OCI-M1 (cell line): ENCODE measurements at regions not wholly inside any gene's neighbourhood (a gene's known extent, or its start where the extent isn't known, plus 50 kb on each side); places are given as distances from the start of the nearest gene placed in this dataset.

Experiments
- DNase-seq: peaks from one replicate; lab custom pipeline; 2025; lab: John Stamatoyannopoulos, UW

GRCh38 chr7:1378610-1379601, 80.4 kb downstream of the MICALL2 start:
- DNase-seq, result no peak

GRCh38 chr7:1380231-1380815, 78.9 kb downstream of the MICALL2 start:
- no peak for DNase-seq

GRCh38 chr7:1380821-1381580, 78.3 kb downstream of the MICALL2 start:
- no peak for DNase-seq

- DNase-seq, result no peak
These were observed 76.5 kb downstream of the MICALL2 start for GRCh38 chr7:1382553-1383397.

GRCh38 chr7:1383398-1384112, 75.7 kb downstream of the MICALL2 start:
- DNase-seq, result no peak

GRCh38 chr7:1384113-1384415, 75.2 kb downstream of the MICALL2 start:
- DNase-seq, result no peak
